ENCODE measurements at regions not wholly inside any gene's neighbourhood (a gene's known extent, or its start where the extent isn't known, plus 50 kb on each side); places are given as distances from the start of the nearest gene placed in this dataset.
A peak's percentile ranks its signal among the peaks of the same experiment; 100 is the strongest.
"Not testable (repeated sequence)": the region's sequence is repeated elsewhere in the genome, so short reads cannot be mapped to it uniquely, and the experiment has no call there.

DNA sequence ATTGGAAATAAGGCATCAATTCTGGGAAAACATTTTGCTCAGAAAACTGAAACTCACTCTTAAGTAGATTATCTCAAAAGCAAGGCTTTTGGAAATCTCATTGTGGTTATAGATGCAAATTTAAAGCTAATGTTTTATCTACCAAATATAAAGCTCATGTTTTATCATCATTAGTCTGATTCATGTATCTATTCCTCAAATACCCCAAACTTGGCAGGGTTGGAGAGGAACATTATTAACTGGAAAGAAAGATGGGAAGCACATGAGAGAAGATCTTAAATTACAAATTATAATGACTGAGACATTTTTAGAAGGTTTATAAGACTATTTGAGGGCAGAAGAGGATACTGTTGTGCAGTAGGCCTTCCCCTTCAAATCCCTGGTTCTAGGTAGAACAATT, 137.3 kb upstream of the TGFBR2 start:
- no peak for DNase-seq (ENCODE audit: low read depth)

GRCh38 chr3:30470496-30470895, 135.9 kb upstream of the TGFBR2 start:
- DNase-seq (ENCODE audit: low read depth): peak; percentile 33

GRCh38 chr3:30471066-30471465, 135.3 kb upstream of the TGFBR2 start:
- peak; percentile 50 for DNase-seq (ENCODE audit: low read depth)

DNA sequence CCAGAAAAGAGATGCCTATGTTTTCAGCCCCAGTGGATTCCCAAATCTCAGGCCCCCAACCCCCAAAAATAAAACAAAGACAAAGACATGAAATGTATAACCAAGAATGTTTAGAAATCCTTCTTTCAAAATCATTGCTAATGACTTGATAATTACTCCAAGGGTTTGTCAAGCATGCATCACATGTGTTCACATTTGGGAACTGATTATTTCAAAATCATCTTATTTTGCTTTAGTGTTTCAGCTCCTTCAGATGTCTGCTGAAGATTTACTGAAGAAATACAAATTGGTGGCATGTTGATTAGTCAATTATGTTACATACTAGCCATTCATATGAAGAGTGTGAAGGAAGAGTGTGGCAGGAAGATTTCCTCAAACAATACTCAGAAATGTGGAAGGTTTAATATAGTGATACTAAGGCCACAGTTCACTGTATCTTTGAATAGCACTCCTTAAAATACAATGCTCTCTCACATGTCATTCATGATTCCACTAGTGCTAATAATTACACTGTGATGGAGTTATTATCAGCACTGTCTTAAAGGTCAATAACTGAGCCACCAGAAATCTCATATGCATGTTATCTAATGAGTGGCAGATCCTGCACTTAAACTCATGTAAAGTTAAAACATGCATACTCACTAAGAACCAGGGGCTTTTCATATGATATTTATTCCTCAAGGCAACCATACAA, 134.5 kb upstream of the TGFBR2 start:
- no peak for DNase-seq (ENCODE audit: low read depth)

DNA sequence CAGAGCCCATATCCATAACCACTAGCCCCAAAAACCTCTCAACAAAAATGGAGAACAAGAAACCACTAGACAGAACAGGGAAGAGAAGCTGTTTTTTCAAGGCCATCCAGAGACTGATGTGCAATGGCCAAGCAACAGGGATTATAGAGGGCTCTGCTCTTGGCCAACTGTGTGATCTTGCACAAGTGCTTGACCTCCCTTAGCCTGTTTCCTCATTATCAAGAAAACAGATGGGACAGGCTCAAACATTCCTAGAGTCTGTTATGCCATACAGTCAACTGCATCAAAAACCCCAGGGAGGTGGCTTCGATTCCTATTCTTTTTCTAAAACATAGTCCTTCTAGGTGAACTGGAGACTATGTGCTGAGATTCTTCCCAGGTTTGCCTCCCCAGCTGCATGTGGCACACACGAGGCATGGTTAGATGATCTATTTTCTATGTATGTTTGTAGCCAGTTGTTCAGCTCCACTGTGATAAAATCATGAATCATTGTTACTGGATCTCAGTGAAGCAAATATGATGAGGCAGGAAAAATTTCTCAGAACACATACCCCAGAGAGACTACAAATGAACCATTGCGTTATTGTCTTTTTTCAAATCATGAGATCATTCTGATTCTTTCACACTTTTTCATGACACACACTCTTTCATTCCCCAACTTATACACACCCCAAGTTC, 132.9 kb upstream of the TGFBR2 start:
- peak; percentile 86 for DNase-seq (ENCODE audit: low read depth)

- DNase-seq (ENCODE audit: low read depth): no peak
Measured at GRCh38 chr3:30474371-30474770, 132.0 kb upstream of the TGFBR2 start.

GRCh38 chr3:30475038-30475808, 131.2 kb upstream of the TGFBR2 start:
- no peak for DNase-seq (ENCODE audit: low read depth)

DNA sequence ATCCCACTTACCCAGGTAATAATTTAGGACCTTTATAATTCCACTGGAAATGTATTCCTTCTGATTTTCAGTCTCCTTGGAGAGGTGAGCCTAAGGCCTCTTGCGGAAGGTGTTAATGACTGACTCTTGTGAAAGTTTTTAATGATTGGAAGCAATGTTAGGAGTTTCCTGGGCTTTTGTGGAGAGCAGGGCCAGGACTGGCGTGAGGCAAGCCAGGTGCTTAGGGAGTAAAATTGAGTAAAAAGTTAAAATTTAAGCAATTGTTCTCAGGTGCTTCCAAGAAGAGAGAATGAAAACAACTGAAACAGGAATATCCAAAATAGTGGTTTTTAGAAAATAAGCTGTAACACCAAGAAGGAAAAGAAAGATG, 130.6 kb upstream of the TGFBR2 start:
- DNase-seq (ENCODE audit: low read depth): no peak

DNA sequence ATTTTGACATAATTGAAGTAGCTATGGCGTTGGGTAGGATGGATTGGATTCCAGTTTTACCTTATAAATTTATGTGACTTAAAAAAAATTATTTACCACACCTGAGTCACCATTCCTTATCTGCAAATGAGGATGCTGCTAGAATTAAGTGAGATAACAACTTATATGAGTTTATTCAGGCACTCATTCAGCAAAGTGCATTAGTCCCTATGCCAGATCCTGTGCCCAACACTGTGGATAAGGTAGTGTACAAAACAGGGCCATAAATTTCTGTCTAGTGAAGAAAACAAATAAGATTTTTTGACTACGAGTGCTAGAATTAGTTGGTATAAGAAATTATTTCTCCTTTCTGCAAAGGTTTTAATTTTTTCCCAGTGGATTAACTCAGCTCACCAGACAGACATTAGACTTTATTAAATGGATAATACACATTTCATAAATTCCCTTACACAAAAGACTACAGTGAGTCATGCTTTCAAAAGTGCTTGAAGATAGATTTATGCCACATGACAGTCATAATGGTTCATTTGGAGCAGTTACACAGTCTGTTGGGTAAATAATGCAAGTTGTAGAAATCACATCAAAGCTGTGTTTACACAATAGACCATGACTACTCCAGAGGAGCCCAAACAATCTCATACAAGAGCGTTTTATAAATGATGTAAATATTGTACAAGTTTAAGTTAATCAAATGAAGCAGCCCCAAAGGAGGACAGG, 129.9 kb upstream of the TGFBR2 start:
- DNase-seq (ENCODE audit: low read depth): peak; percentile 81

GRCh38 chr3:30477149-30477921, 129.1 kb upstream of the TGFBR2 start:
- DNase-seq (ENCODE audit: low read depth): no peak

DNA sequence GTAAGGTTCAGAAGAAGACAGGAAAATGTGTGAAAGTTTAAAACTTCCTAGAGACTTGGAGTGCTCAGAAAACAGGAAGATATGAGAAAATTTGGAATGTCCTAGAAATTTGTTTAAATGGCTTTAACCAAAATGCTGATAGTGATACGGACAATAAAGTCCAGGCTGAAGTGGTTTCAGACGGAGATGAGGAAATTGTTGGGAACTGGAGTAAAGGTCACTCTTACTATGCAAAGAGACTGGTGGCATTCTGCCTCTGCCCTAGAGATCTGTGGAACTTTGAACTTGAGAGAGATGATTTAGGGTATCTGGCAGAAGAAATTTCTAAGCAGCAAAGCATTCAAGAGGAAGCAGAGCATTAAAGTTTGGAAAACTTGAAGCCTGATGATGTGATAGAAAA, 126.7 kb upstream of the TGFBR2 start:
- DNase-seq (ENCODE audit: low read depth): not testable (repeated sequence)

- not testable (repeated sequence) for DNase-seq (ENCODE audit: low read depth)
Measured at GRCh38 chr3:30480156-30480555, 126.2 kb upstream of the TGFBR2 start.

- no peak for DNase-seq (ENCODE audit: low read depth)
Measured at GRCh38 chr3:30480587-30480986, 125.8 kb upstream of the TGFBR2 start.

GRCh38 chr3:30481241-30481640, 125.2 kb upstream of the TGFBR2 start:
- no peak for DNase-seq (ENCODE audit: low read depth)

DNA sequence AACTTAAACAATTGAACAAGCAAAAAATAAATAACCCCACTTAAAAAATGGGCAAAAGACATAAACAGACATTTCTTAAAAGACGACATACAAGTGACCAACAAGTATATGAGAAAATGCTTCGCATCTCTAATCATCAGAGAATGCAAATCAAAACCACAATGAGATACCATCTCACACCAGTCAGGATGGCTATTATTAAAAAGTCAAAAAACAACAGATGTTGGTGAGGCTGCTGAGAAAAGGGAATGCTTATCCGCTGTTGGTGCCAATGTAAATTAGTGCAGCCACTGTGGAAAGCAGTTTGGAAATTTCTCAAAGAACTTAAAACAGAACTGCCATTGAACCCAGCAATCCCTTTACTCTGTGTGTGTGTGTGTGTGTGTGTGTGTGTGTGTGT, 122.2 kb upstream of the TGFBR2 start:
- peak; percentile 32 for DNase-seq (ENCODE audit: low read depth)

- DNase-seq (ENCODE audit: low read depth): no peak
Measured at GRCh38 chr3:30486368-30486767, 120.0 kb upstream of the TGFBR2 start.

DNA sequence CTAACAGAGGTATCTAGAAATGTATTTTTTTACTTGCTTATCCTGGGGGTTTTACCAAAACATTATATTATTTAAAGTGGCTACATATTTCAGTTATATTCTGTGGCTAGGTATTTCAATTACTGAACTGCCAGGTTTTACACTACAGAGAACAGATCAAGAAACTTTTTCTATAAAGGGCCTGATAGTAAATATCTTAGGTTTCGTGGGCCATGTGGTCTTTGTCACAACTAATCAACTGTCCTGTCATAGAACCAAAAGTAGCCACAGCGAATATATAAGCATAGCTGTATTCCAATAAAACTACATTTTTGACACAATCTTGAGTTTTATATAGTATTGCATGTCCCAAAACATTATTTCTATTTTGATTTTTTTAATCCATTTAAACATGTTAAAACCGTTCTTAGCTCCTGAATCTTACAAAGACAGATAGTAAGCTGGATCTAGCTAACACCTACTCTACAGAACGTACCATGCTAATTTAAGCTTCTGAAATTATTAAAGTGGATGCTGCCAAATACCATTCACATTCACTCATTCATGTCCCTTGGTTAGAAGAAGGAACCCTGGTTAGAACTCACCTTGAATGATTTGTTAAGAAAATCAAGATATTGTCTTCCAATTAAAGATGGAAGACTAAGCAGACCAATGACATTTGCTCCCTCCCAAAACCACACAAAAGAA, 118.2 kb upstream of the TGFBR2 start:
- no peak for DNase-seq (ENCODE audit: low read depth)

DNA sequence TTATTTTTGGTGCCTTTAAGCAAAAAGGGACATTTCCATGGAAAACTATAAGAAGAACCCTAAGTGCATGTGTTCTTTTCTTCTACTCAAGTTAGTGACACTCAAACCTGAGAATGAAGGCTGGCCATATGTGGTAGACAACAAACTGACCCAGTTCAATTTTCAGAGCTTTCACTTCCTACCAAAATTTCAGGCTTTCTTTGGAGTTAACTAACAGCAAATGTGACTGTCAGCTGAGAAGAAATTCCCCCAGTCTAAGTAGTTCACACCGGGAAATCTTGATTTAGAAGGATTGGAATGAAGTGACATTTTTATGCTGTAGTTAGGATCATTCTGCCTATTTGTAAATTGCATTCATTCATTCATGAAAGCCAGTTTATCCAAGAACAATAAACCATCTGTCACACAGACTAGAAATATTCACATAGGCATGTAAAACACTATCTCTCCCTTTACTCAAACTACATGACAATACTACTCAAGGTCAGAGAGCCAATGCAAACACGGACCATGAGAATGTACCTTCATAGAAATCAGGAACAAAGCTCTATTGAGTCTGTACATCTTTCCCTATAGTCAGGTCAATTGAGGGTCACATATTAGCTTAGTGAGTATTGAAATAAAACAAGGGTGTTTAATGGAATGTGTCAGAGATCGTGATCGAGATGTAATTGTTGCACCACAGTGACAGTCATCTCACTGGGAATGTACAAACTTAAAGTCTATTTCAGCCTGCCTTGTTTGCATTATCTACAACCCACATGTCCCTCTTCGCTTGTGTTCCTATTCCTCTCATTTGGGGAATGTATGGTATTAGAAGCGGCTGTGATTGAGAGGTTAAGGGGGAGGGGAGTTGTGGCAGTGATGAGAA, 113.8 kb upstream of the TGFBR2 start:
- peak; percentile 82 for DNase-seq (ENCODE audit: low read depth)

- peak; percentile 91 for DNase-seq (ENCODE audit: low read depth)
Measured at GRCh38 chr3:30493911-30494311, 112.5 kb upstream of the TGFBR2 start.
